H7 (cell line): ENCODE measurements at regions not wholly inside any gene's neighbourhood (a gene's known extent, or its start where the extent isn't known, plus 50 kb on each side); places are given as distances from the start of the nearest gene placed in this dataset.
"Not testable (repeated sequence)": the region's sequence is repeated elsewhere in the genome, so short reads cannot be mapped to it uniquely, and the experiment has no call there.

ENCODE experiments used
- DNase-seq: peaks from one replicate; pipeline ENCODE4 v3.0.0; 2012
- H3K27me3 ChIP-seq: 2 replicates; pipeline ENCODE4 v1.6.0; 2011; ENCODE audit warnings: mild to moderate bottlenecking, low read length; ENCODE audit not compliant: control insufficient read depth, insufficient read depth
- H3K36me3 ChIP-seq: replicated peaks from 2 replicates; pipeline ENCODE4 v1.5.1; 2011; ENCODE audit warnings: low read length; ENCODE audit not compliant: control insufficient read depth, insufficient read depth
- H3K4me3 ChIP-seq: 2 replicates; pipeline ENCODE4 v1.5.1; 2011; ENCODE audit warnings: low read depth, mild to moderate bottlenecking, control low read depth, low read length, moderate library complexity; ENCODE audit not compliant: insufficient read depth

- not testable (repeated sequence) for H3K4me3 ChIP-seq, DNase-seq, H3K27me3 ChIP-seq, H3K36me3 ChIP-seq
These were observed 112.2 kb downstream of the MAD2L1 start for GRCh38 chr4:119954487-119954886.

- Histone ChIP-seq H3K27me3 (no peaks in the 10 kb centered on the region), H3K4me3 (no peak overlapping the region)
- no peak for DNase-seq
These were observed 120.3 kb downstream of the MAD2L1 start for GRCh38 chr4:119946359-119946758.

GRCh38 chr4:119942806-119943205 is 123.8 kb downstream of the MAD2L1 start:
- Histone ChIP-seq H3K27me3 (no peaks in the 10 kb centered on the region), H3K36me3 (no peaks in the 10 kb centered on the region), H3K4me3 (no peak overlapping the region)
- DNase-seq, result no peak

More at GRCh38 chr4:119946359-119946758, 120.3 kb downstream of the MAD2L1 start:
- H3K36me3 ChIP-seq, result no peaks in the 10 kb centered on the region

- no peak overlapping the region for H3K4me3 ChIP-seq
- no peak for DNase-seq
- no peaks in the 10 kb centered on the region for H3K36me3 ChIP-seq
These were observed 126.1 kb downstream of the MAD2L1 start for GRCh38 chr4:119940557-119940956.

GRCh38 chr4:119939071-119939995 is 127.3 kb downstream of the MAD2L1 start:
- no peak for DNase-seq
- H3K36me3 ChIP-seq, result no peaks in the 10 kb centered on the region
- H3K27me3 ChIP-seq, result no peaks in the 10 kb centered on the region
- H3K4me3 ChIP-seq, result no peak overlapping the region

More at GRCh38 chr4:119940557-119940956, 126.1 kb downstream of the MAD2L1 start:
- H3K27me3 ChIP-seq, result no peaks in the 10 kb centered on the region

- Histone ChIP-seq H3K27me3 (no peaks in the 10 kb centered on the region), H3K4me3 (no peak overlapping the region), H3K36me3 (no peaks in the 10 kb centered on the region)
- no peak for DNase-seq
These were observed 128.9 kb downstream of the MAD2L1 start for GRCh38 chr4:119937746-119938145.

- no peak for DNase-seq
- H3K36me3 ChIP-seq, result no peaks in the 10 kb centered on the region
- no peak overlapping the region for H3K4me3 ChIP-seq
- no peaks in the 10 kb centered on the region for H3K27me3 ChIP-seq
These were observed 133.0 kb downstream of the MAD2L1 start for GRCh38 chr4:119933606-119934005.

- no peak for DNase-seq
These were observed 134.4 kb downstream of the MAD2L1 start for GRCh38 chr4:119932277-119932676.

GRCh38 chr4:119930546-119930945 is 136.1 kb downstream of the MAD2L1 start:
- Histone ChIP-seq H3K36me3 (no peaks in the 10 kb centered on the region), H3K27me3 (no peaks in the 10 kb centered on the region), H3K4me3 (no peak overlapping the region)
- DNase-seq, result no peak

More at GRCh38 chr4:119932277-119932676, 134.4 kb downstream of the MAD2L1 start:
- H3K4me3 ChIP-seq, result no peak overlapping the region
- no peaks in the 10 kb centered on the region for H3K36me3 ChIP-seq
- no peaks in the 10 kb centered on the region for H3K27me3 ChIP-seq

- DNase-seq, result no peak
- H3K4me3 ChIP-seq, result no peak overlapping the region
- H3K36me3 ChIP-seq, result no peaks in the 10 kb centered on the region
- no peaks in the 10 kb centered on the region for H3K27me3 ChIP-seq
These were observed 144.8 kb downstream of the MAD2L1 start for GRCh38 chr4:119921830-119922229.

GRCh38 chr4:119906277-119906676 is 160.4 kb downstream of the MAD2L1 start:
- Histone ChIP-seq H3K4me3 (no peak overlapping the region), H3K27me3 (no peaks in the 10 kb centered on the region), H3K36me3 (no peaks in the 10 kb centered on the region)
- no peak for DNase-seq

- Histone ChIP-seq H3K4me3 (no peak overlapping the region), H3K27me3 (no peaks in the 10 kb centered on the region), H3K36me3 (no peaks in the 10 kb centered on the region)
- DNase-seq, result no peak
These were observed 168.4 kb downstream of the MAD2L1 start for GRCh38 chr4:119898211-119898610.

- DNase-seq, result no peak
- Histone ChIP-seq H3K36me3 (no peaks in the 10 kb centered on the region), H3K27me3 (no peaks in the 10 kb centered on the region), H3K4me3 (no peak overlapping the region)
These were observed 169.4 kb downstream of the MAD2L1 start for GRCh38 chr4:119897260-119897659.

- Histone ChIP-seq H3K4me3 (no peak overlapping the region), H3K36me3 (no peaks in the 10 kb centered on the region), H3K27me3 (no peaks in the 10 kb centered on the region)
- no peak for DNase-seq
These were observed 171.9 kb downstream of the MAD2L1 start for GRCh38 chr4:119894650-119895208.

- no peaks in the 10 kb centered on the region for H3K36me3 ChIP-seq
- DNase-seq, result no peak
- H3K4me3 ChIP-seq, result no peak overlapping the region
- H3K27me3 ChIP-seq, result no peaks in the 10 kb centered on the region
These were observed 192.8 kb downstream of the MAD2L1 start for GRCh38 chr4:119873794-119874325.
